Type B pancreatic cell (in vitro differentiated cells): ENCODE measurements at regions not wholly inside any gene's neighbourhood (a gene's known extent, or its start where the extent isn't known, plus 50 kb on each side); places are given as distances from the start of the nearest gene placed in this dataset.

Source experiments
- DNase-seq: peaks from one replicate; pipeline ENCODE4 v3.0.0; 2021; ENCODE audit warnings: mixed read lengths; ENCODE audit not compliant: unreplicated experiment; ENCODE audit errors: extremely low spot score
- H3K27ac Mint-ChIP-seq: 2 replicates; pipeline ENCODE4 v1.8.0; 2021; ENCODE audit warnings: mild to moderate bottlenecking, mixed read lengths
- H3K27me3 Mint-ChIP-seq: 2 replicates; pipeline ENCODE4 v1.8.0; 2021; ENCODE audit warnings: mixed read lengths
- H3K36me3 Mint-ChIP-seq: 2 replicates; pipeline ENCODE4 v1.8.0; 2021; ENCODE audit warnings: mixed read lengths
- H3K4me1 Mint-ChIP-seq: one replicate; pipeline ENCODE4 v1.8.0; 2021; ENCODE audit warnings: mixed read lengths; ENCODE audit not compliant: unreplicated experiment
- H3K4me3 Mint-ChIP-seq: 2 replicates; pipeline ENCODE4 v1.8.0; 2021; ENCODE audit warnings: mild to moderate bottlenecking, mixed read lengths
- H3K9me3 Mint-ChIP-seq: 2 replicates; pipeline ENCODE4 v1.8.0; 2021; ENCODE audit warnings: mixed read lengths
- TF ChIP-seq, protein P1 (sequence below): fragments of 200-600 bp; sonication (generic); conservative IDR thresholded peaks from 2 replicates; pipeline ENCODE4 v1.5.0; 2021; ENCODE audit warnings: antibody characterized with exemption, mild to moderate bottlenecking

DNA sequence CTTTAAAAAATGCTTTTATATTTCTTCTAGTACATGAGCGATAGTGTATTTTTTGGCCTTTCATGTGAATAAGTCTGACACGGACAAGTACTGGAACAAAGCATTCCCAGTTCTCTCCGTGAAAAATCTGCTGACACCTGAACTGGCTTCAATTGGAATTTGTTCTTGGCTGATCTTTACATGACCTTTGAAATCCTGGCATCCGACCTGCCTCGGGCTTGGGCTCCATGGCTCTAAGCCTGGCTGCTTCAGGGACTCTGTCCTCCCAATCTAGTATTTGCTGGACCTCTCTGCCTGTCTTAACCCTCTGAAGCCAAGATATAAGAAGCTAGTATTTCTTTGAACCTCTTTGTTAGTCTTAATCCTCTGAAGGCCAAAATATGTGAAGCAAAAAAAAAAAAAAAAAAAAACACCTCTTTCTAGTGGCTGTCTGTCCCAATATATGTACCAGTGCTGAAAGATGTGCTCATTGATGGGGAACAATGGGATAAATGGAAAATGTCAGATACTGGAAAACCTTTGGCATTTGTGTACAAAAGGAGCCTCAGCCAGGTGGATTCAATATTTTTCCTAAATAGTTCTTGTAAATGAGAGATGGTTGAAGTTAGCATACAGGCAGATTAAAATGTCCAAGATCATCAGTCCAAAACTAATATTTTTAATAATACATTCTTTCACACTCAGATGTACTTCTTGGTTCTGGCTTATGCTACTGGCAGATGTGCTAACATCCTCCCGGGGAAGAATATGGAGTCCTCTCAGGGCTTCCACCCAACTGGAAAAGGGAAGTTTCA is 470.6 kb downstream of the TUSC1 start:
- H3K4me3 Mint-ChIP-seq, result no peak overlapping the region
- TF ChIP-seq, protein P1, sequence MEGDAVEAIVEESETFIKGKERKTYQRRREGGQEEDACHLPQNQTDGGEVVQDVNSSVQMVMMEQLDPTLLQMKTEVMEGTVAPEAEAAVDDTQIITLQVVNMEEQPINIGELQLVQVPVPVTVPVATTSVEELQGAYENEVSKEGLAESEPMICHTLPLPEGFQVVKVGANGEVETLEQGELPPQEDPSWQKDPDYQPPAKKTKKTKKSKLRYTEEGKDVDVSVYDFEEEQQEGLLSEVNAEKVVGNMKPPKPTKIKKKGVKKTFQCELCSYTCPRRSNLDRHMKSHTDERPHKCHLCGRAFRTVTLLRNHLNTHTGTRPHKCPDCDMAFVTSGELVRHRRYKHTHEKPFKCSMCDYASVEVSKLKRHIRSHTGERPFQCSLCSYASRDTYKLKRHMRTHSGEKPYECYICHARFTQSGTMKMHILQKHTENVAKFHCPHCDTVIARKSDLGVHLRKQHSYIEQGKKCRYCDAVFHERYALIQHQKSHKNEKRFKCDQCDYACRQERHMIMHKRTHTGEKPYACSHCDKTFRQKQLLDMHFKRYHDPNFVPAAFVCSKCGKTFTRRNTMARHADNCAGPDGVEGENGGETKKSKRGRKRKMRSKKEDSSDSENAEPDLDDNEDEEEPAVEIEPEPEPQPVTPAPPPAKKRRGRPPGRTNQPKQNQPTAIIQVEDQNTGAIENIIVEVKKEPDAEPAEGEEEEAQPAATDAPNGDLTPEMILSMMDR, result no peak
- no peaks in the 10 kb centered on the region for H3K27me3 Mint-ChIP-seq
- no peak overlapping the region for H3K27ac Mint-ChIP-seq
- peaks cover 4% of the 10 kb centered on the region for H3K4me1 Mint-ChIP-seq
- no peak for DNase-seq
- H3K9me3 Mint-ChIP-seq, result no peaks in the 10 kb centered on the region
- no peaks in the 10 kb centered on the region for H3K36me3 Mint-ChIP-seq

DNA sequence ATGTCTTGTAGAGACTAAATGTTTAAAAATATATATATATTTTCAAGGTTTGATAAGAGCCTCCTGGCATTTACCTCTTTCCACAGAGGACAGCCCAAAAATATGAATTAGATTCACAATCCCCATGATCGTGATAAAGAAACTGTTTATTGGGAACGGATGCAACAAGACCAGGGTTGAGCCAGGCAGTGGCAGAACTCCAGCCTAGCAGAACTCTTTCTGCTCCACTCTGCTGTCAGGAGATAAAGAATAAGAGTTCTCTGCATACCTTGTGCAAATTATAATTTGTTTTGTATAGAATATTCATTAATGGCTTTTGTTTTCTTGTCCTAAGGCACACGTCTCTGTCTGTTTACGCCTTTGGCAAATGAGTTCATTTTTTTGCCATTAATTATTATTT is 472.2 kb downstream of the TUSC1 start:
- Mint-ChIP-seq H3K9me3 (no peaks in the 10 kb centered on the region), H3K27me3 (no peaks in the 10 kb centered on the region), H3K4me3 (no peak overlapping the region), H3K4me1 (no peaks in the 10 kb centered on the region), H3K27ac (no peak overlapping the region), H3K36me3 (no peaks in the 10 kb centered on the region)
- TF ChIP-seq, protein P1, result no peak
- DNase-seq, result no peak

DNA sequence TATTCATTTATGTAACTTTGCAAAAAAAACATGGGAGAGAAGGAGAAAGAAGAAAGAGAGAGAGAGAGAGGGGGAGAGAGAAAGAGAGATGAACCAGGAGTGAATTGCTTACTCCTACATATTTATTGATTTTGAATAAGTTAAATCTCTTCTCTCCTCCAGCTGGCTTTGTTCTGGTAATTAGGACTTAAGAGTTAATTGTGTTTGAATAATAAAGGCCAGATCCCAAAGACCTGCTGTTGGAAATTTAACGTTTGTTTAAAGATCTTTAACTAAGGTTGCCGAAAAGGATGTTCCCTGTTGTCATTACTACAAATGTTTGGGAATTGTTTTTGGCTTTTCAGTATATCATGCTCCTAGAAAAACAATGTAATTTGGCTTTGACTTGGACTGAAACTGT is 473.0 kb downstream of the TUSC1 start:
- H3K4me3 Mint-ChIP-seq, result no peak overlapping the region
- H3K9me3 Mint-ChIP-seq, result no peaks in the 10 kb centered on the region
- no peaks in the 10 kb centered on the region for H3K4me1 Mint-ChIP-seq

DNA sequence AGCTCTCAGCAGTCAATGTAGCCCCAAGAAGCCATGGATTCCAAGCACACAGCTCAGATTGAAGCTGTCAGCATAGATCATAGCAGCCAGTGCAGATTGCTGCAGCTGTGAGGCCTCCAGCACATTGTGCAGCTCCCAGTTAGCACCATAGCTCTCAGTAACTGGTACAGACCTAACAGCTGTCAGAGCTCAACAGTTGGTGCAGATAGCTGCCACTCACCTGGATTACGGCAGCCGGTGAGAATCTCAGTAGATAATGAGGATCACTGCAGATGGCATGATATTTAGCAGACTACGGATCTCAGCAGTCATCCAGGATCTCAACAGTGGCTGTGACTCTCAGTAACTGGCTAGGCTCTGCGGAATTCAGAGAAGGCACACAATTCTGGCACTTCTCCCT is 500.4 kb downstream of the TUSC1 start:
- Mint-ChIP-seq H3K4me1 (no peaks in the 10 kb centered on the region), H3K27me3 (no peaks in the 10 kb centered on the region), H3K4me3 (no peak overlapping the region), H3K9me3 (no peaks in the 10 kb centered on the region), H3K27ac (no peak overlapping the region), H3K36me3 (no peaks in the 10 kb centered on the region)
- TF ChIP-seq, protein P1, result no peak
- no peak for DNase-seq

More for the DNA sequence above, 473.0 kb downstream of the TUSC1 start:
- no peaks in the 10 kb centered on the region for H3K36me3 Mint-ChIP-seq
- no peaks in the 10 kb centered on the region for H3K27me3 Mint-ChIP-seq
- H3K27ac Mint-ChIP-seq, result no peak overlapping the region
- TF ChIP-seq, protein P1, result no peak
- DNase-seq, result no peak

GRCh38 chr9:25129537-25129936 is 548.7 kb downstream of the TUSC1 start:
- DNase-seq, result no peak
- TF ChIP-seq, protein P1, result no peak
- Mint-ChIP-seq H3K4me3 (no peak overlapping the region), H3K27me3 (no peaks in the 10 kb centered on the region), H3K4me1 (no peaks in the 10 kb centered on the region), H3K9me3 (no peaks in the 10 kb centered on the region), H3K27ac (no peak overlapping the region), H3K36me3 (no peaks in the 10 kb centered on the region)
